ENCODE measurements at regions not wholly inside any gene's neighbourhood (a gene's known extent, or its start where the extent isn't known, plus 50 kb on each side); places are given as distances from the start of the nearest gene placed in this dataset.

GRCh38 chr13:39864221-39864620, 208.8 kb downstream of the COG6 start:
- TF ChIP-seq, protein P1, sequence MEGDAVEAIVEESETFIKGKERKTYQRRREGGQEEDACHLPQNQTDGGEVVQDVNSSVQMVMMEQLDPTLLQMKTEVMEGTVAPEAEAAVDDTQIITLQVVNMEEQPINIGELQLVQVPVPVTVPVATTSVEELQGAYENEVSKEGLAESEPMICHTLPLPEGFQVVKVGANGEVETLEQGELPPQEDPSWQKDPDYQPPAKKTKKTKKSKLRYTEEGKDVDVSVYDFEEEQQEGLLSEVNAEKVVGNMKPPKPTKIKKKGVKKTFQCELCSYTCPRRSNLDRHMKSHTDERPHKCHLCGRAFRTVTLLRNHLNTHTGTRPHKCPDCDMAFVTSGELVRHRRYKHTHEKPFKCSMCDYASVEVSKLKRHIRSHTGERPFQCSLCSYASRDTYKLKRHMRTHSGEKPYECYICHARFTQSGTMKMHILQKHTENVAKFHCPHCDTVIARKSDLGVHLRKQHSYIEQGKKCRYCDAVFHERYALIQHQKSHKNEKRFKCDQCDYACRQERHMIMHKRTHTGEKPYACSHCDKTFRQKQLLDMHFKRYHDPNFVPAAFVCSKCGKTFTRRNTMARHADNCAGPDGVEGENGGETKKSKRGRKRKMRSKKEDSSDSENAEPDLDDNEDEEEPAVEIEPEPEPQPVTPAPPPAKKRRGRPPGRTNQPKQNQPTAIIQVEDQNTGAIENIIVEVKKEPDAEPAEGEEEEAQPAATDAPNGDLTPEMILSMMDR (IDR thresholded peaks at IDR 0.05; ENCODE audit: insufficient read depth, low read length, missing control alignments) = no peak
- DNase-seq (ENCODE audit: low read depth, low spot score) = no peak
- ChIA-PET POLR2A (no interaction called here), CTCF (interaction anchor here (1.2 kb wide), 1 partner anchor 29 kb away, joined by 3 read pairs; no protein-coding TSS in a partner anchor)
- H3K4me3 ChIP-seq (ENCODE audit: low read depth, low read length) = no peak overlapping the region

GRCh38 chr13:39866722-39867121, 211.3 kb downstream of the COG6 start:
- ChIA-PET CTCF (no interaction called here), POLR2A (no interaction called here)
- no peak for DNase-seq (ENCODE audit: low read depth, low spot score)
- TF ChIP-seq, protein P1 (IDR thresholded peaks at IDR 0.05; ENCODE audit: insufficient read depth, low read length, missing control alignments) = no peak
- no peak overlapping the region for H3K4me3 ChIP-seq (ENCODE audit: low read depth, low read length)

DNA sequence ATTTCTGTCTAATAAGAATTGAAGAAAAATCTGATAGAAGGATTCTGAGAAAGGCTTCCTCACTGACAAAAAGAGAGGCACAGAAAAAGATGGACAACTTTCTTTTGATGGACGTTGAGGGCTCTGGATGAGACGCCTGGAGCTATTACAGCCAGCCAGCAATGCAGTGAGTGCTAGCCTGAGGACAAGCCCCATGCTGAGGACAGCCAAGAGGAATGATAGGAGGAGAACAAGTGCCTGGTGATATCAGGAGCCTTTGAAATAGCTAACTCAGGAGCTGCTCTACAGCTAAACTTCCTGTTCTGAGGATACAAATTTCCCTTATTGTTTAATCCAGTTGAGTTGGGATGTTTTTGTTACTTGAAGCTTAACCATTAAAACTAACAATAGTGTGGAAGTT, 212.3 kb downstream of the COG6 start:
- DNase-seq (ENCODE audit: low read depth, low spot score) = no peak
- TF ChIP-seq, protein P1 (IDR thresholded peaks at IDR 0.05; ENCODE audit: insufficient read depth, low read length, missing control alignments) = no peak
- CTCF ChIA-PET = interaction anchor here (0.7 kb wide), 1 partner anchor 10 kb away, joined by 3 read pairs; no protein-coding TSS in a partner anchor
- POLR2A ChIA-PET = no interaction called here
- no peak overlapping the region for H3K4me3 ChIP-seq (ENCODE audit: low read depth, low read length)

DNA sequence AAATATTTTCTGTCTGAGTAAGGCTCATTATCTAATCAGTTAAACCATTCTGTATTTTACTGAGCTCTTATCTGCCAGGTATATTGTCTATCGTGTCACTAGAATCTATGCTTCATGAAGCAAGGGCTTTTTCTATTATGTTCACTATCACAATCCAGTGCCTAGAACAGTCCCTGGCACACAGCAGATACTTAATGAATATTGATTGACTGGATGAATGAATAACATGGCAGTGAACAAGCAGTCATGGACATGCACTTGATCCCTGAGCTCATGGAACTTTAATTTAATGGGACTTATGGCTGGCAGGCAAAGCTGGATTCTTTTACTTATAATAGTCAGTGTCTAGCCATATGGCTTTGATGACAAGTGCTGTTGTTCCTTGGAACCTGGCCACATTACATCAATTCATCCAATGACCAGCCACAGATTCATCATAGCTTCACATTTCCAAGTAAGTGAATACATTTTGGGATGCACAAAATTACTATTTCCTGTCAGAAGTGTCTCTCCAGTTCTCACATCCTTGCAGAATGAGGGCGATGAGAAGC, 214.8 kb downstream of the COG6 start:
- CTCF ChIA-PET = no interaction called here
- TF ChIP-seq, protein P1 (IDR thresholded peaks at IDR 0.05; ENCODE audit: insufficient read depth, low read length, missing control alignments) = no peak
- POLR2A ChIA-PET = no interaction called here
- H3K4me3 ChIP-seq (ENCODE audit: low read depth, low read length) = no peak overlapping the region
- DNase-seq (ENCODE audit: low read depth, low spot score) = no peak

DNA sequence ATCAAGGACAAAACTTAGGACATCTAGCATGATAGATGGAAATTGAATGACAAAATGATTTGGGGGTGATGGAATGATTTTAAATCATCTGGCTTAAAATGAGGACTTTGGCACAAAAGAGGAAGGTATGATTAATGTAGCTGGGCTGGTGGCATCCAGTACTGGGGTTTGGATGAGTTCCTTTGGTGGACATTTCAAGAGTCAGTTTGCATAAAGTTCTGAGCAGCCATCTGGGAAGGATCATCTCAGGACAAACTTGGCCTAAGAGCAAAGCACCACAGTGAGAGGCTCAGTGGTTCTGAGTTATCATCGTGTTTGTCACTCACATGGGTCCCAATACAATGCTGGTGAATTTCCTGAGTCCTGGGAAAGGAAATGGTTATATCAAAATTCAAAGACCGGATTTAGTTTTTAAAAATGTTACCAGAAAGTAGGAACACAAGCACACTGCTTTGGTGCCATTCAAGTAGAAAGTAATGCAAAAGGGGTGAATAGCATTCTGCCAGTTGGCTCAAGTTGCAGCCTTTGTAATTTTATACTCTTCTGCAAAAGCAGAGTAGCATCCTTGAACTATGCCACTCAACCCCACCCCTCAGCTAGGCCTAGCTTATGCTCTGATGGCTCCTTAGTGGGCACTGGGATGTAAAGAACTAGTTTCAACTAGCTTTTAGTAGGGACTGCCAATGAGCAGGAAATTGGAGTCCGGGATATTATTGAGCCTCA, 219.0 kb downstream of the COG6 start:
- CTCF ChIA-PET = no interaction called here
- no peak for DNase-seq (ENCODE audit: low read depth, low spot score)
- no peak overlapping the region for H3K4me3 ChIP-seq (ENCODE audit: low read depth, low read length)
- POLR2A ChIA-PET = no interaction called here
- TF ChIP-seq, protein P1 (IDR thresholded peaks at IDR 0.05; ENCODE audit: insufficient read depth, low read length, missing control alignments) = no peak

DNA sequence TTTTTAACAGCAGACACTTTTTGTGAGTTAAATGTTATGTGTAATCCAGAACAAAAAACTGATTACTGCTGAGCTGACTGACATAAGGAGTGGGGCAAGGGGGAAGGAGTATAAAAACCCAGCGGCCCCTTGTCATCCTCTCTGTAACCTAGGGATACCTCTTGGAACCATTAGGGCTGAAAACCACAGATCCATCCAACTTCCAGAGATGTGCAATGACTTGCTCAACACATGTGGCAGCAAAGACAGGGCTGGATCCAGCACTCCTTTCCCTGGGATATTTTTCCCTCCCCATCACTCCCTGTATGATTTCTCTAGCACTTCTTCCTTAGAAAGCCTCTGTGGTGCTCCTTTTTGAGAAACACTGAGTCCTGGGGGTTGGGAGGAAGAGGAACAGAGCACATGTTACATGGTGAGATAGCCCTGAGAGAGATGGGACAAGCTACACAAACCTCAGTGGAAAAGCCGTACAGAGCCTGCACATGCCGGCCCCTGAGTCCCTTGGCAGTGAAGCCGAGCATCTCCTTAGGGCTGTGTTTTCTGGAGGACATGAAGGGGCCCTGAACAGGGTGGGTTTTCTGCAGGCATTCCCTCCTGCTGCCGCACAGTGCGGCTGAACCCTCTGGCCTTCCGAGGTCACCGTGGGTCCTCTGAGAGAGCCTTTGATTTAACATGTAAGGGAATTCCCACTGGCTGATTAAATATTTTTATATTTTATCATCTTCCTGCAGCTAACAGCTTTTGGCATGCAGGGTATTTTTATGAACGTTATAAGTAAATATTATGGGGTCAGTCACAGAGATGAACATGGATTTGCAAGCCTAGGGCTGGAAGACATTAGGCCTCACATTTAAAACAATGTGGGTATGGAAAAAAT, 219.9 kb downstream of the COG6 start:
- CTCF ChIA-PET = no interaction called here
- POLR2A ChIA-PET = no interaction called here

More for the DNA sequence above, 219.9 kb downstream of the COG6 start:
- no peak overlapping the region for H3K4me3 ChIP-seq (ENCODE audit: low read depth, low read length)
- no peak for DNase-seq (ENCODE audit: low read depth, low spot score)
- TF ChIP-seq, protein P1 (IDR thresholded peaks at IDR 0.05; ENCODE audit: insufficient read depth, low read length, missing control alignments) = no peak
